ENCODE measurements at regions not wholly inside any gene's neighbourhood (a gene's known extent, or its start where the extent isn't known, plus 50 kb on each side); places are given as distances from the start of the nearest gene placed in this dataset.

DNA sequence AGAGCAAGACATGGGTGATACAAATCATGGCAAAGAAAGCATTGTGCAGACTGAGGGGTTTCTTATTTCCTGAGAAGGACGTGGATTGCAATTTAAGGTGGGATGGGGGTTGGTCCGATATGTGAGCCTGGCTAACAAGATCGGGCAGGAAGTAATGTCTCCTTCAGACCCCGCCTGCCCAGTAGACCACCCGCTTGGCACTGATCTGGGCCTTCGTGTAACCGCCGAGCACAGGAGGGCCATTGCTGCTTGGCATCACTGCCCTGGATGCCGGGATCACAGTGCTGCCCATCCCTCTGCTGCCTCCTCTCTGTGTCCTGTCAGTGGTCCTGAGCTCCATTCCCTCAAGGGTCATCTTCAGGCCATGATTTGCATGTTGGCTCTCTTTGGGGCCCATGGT is 214.6 kb upstream of the ZNF32 start:
- no peak overlapping the region for H2AFZ ChIP-seq (ENCODE audit: low read length)
- no peaks in the 10 kb centered on the region for H4K20me1 ChIP-seq (ENCODE audit: insufficient read depth, low read length)
- no peak overlapping the region for H3K27ac ChIP-seq (ENCODE audit: low read length)

DNA sequence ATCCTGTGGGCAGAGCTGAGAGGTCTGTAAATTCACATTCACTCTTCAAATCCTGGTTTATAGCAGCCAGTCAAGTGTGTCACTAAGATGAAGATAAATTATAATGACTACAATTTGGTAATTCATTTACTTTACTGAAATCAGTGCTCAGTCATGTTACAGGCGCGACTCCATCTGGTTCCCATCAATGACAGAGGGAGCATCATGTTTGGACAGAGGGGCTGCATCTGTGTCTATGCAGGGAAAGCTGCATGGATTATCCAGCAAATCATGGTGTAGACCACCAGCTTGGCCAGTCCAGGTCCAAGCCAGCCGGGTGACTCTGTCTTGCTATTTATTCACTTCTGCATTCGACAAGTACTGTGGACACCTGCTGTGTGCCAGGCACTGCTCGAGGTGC is 214.1 kb upstream of the ZNF32 start:
- H3K27ac ChIP-seq (ENCODE audit: low read length): no peak overlapping the region

More for the DNA sequence above, 214.6 kb upstream of the ZNF32 start:
- Histone ChIP-seq H3K4me2 (ENCODE audit: low read depth, low read length) (no peak overlapping the region), H3K4me1 (ENCODE audit: low read length) (no peaks in the 10 kb centered on the region), H3K36me3 (replicated peaks; ENCODE audit: insufficient read depth, low read length) (no peaks in the 10 kb centered on the region), H3K4me3 (ENCODE audit: low read length) (no peak overlapping the region), H3K9me3 (replicated peaks; ENCODE audit: insufficient read depth, low read length) (no peaks in the 10 kb centered on the region), H3F3A (ENCODE audit: insufficient read depth, low read length) (no peaks in the 10 kb centered on the region), H3K9ac (ENCODE audit: low read length) (no peak overlapping the region), H3K9me2 (replicated peaks; ENCODE audit: insufficient read depth, low read length) (no peaks in the 10 kb centered on the region), H3K27me3 (replicated peaks; ENCODE audit: insufficient read depth, low read length) (no peaks in the 10 kb centered on the region), H3K79me2 (ENCODE audit: low read length) (no peaks in the 10 kb centered on the region)
- no peak for TF ChIP-seq EZH2 (optimal IDR thresholded peaks at IDR 0.05; ENCODE audit: low read depth, low read length)
- TF ChIP-seq, protein P1, sequence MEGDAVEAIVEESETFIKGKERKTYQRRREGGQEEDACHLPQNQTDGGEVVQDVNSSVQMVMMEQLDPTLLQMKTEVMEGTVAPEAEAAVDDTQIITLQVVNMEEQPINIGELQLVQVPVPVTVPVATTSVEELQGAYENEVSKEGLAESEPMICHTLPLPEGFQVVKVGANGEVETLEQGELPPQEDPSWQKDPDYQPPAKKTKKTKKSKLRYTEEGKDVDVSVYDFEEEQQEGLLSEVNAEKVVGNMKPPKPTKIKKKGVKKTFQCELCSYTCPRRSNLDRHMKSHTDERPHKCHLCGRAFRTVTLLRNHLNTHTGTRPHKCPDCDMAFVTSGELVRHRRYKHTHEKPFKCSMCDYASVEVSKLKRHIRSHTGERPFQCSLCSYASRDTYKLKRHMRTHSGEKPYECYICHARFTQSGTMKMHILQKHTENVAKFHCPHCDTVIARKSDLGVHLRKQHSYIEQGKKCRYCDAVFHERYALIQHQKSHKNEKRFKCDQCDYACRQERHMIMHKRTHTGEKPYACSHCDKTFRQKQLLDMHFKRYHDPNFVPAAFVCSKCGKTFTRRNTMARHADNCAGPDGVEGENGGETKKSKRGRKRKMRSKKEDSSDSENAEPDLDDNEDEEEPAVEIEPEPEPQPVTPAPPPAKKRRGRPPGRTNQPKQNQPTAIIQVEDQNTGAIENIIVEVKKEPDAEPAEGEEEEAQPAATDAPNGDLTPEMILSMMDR (IDR thresholded peaks at IDR 0.05; ENCODE audit: low read length): no peak
- no peak for TF ChIP-seq EZH2phosphoT487 (IDR thresholded peaks at IDR 0.05; ENCODE audit: low read length)
- no peak for DNase-seq

DNA sequence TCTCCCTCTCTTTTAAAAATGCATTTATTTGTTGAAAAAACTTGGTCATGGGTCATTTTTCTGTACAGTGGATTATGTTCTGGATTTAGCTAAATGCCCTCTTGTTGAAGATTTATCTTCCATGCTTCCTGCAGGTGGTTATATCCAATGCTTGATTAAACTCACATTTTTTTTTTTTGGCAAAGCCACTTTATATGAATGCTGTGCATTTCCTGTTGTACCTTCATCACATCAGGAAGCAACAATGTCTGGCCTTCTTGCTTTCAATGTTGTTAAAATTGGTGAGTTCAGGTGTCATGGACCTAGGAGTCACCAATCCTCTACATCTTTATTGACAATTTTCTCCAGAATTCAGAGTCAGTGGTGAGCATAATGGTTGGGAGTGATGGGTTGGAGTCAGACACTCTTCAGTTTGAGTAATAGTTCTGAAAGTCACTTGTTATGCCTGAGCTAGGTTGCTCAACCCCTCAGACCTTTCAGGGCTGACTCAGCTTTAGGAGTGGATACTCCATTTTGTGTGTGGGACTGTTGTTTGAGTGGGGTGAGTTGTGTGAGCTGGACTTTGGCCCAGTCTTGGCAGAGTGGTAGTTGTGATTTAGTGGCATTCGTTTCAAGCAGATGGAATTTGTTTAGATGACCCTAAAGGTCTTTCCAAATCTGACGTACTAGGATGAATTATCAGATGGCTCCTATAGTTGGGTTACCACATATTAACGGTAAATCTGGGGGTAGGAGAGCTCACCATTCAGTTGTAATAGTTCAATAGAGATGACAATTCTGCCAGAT is 213.5 kb upstream of the ZNF32 start:
- H3K4me1 ChIP-seq (ENCODE audit: low read length): no peaks in the 10 kb centered on the region
- no peak overlapping the region for H3K9ac ChIP-seq (ENCODE audit: low read length)
- TF ChIP-seq EZH2 (optimal IDR thresholded peaks at IDR 0.05; ENCODE audit: low read depth, low read length): no peak
- TF ChIP-seq, protein P1 (IDR thresholded peaks at IDR 0.05; ENCODE audit: low read length): no peak
- no peak for TF ChIP-seq EZH2phosphoT487 (IDR thresholded peaks at IDR 0.05; ENCODE audit: low read length)
- no peaks in the 10 kb centered on the region for H3K9me2 ChIP-seq (replicated peaks; ENCODE audit: insufficient read depth, low read length)
- H3K4me3 ChIP-seq (ENCODE audit: low read length): no peak overlapping the region
- H3K27ac ChIP-seq (ENCODE audit: low read length): no peak overlapping the region
- no peak overlapping the region for H3K4me2 ChIP-seq (ENCODE audit: low read depth, low read length)
- no peak overlapping the region for H2AFZ ChIP-seq (ENCODE audit: low read length)
- no peaks in the 10 kb centered on the region for H4K20me1 ChIP-seq (ENCODE audit: insufficient read depth, low read length)
- no peaks in the 10 kb centered on the region for H3K9me3 ChIP-seq (replicated peaks; ENCODE audit: insufficient read depth, low read length)
- DNase-seq: no peak
- H3K79me2 ChIP-seq (ENCODE audit: low read length): no peaks in the 10 kb centered on the region
- no peaks in the 10 kb centered on the region for H3K36me3 ChIP-seq (replicated peaks; ENCODE audit: insufficient read depth, low read length)
- H3K27me3 ChIP-seq (replicated peaks; ENCODE audit: insufficient read depth, low read length): no peaks in the 10 kb centered on the region
- H3F3A ChIP-seq (ENCODE audit: insufficient read depth, low read length): no peaks in the 10 kb centered on the region

More for the DNA sequence above, 214.1 kb upstream of the ZNF32 start:
- no peak for DNase-seq
- Histone ChIP-seq H3K79me2 (ENCODE audit: low read length) (no peaks in the 10 kb centered on the region), H4K20me1 (ENCODE audit: insufficient read depth, low read length) (no peaks in the 10 kb centered on the region), H3K9me2 (replicated peaks; ENCODE audit: insufficient read depth, low read length) (no peaks in the 10 kb centered on the region), H3K27me3 (replicated peaks; ENCODE audit: insufficient read depth, low read length) (no peaks in the 10 kb centered on the region), H2AFZ (ENCODE audit: low read length) (no peak overlapping the region), H3F3A (ENCODE audit: insufficient read depth, low read length) (no peaks in the 10 kb centered on the region), H3K4me1 (ENCODE audit: low read length) (no peaks in the 10 kb centered on the region), H3K36me3 (replicated peaks; ENCODE audit: insufficient read depth, low read length) (no peaks in the 10 kb centered on the region), H3K4me2 (ENCODE audit: low read depth, low read length) (no peak overlapping the region), H3K9ac (ENCODE audit: low read length) (no peak overlapping the region), H3K4me3 (ENCODE audit: low read length) (no peak overlapping the region), H3K9me3 (replicated peaks; ENCODE audit: insufficient read depth, low read length) (no peaks in the 10 kb centered on the region)
- TF ChIP-seq, protein P1 (IDR thresholded peaks at IDR 0.05; ENCODE audit: low read length): no peak
- TF ChIP-seq EZH2phosphoT487 (IDR thresholded peaks at IDR 0.05; ENCODE audit: low read length) (no peak), EZH2 (optimal IDR thresholded peaks at IDR 0.05; ENCODE audit: low read depth, low read length) (no peak)
